Tibial artery (tissue), 4 donors: ENCODE measurements at regions not wholly inside any gene's neighbourhood (a gene's known extent, or its start where the extent isn't known, plus 50 kb on each side); places are given as distances from the start of the nearest gene placed in this dataset.

Source experiments
- DNase-seq, 2 donors: peaks; one replicate each; pipeline ENCODE4 v3.0.0-alpha.2; 2019
- H3K27ac ChIP-seq, 2 donors: fragments of 200-600 bp; sonication (generic) in 1 of 2; 1 replicate in 1 of 2; 2 replicates in 1 of 2; pipeline ENCODE4 v1.5.1; 2018 to 2019; ENCODE audit warnings: mild to moderate bottlenecking in 1 of 2
- H3K27me3 ChIP-seq, 2 donors: fragments of 200-600 bp; sonication (generic) in 1 of 2; one replicate each; pipeline versions ENCODE4 v1.5.1 to v1.6.0; 2016 to 2019
- H3K36me3 ChIP-seq, 3 donors: fragments of 200-600 bp; sonication (generic) in 2 of 3; one replicate each; pipeline ENCODE4 v1.5.1; 2016 to 2019; ENCODE audit warnings: mild to moderate bottlenecking in 2 of 3
- H3K4me1 ChIP-seq, 4 donors: fragments of 200-600 bp; sonication (generic) in 2 of 4; 1 replicate in 3 of 4; 2 replicates in 1 of 4; pipeline ENCODE4 v1.5.1; 2016 to 2019
- H3K4me3 ChIP-seq, 2 donors: fragments of 200-600 bp; sonication (generic) in 1 of 2; 1 replicate in 1 of 2; 2 replicates in 1 of 2; pipeline ENCODE4 v1.5.1; 2018 to 2019; ENCODE audit warnings: mild to moderate bottlenecking in 2 of 2
- H3K9me3 ChIP-seq, 3 donors: fragments of 200-600 bp; sonication (generic) in 1 of 3; one replicate each; pipeline ENCODE4 v1.5.1; 2016 to 2019
- CTCF ChIP-seq, 2 experiments: fragments of 200-600 bp in 1 of 2; fragments of 450-650 bp in 1 of 2; IDR thresholded peaks; one replicate each; pipeline ENCODE4 v1.5.1; 2017 to 2019; ENCODE audit warnings: antibody characterized with exemption in 2 of 2, mild to moderate bottlenecking in 1 of 2, moderate library complexity in 1 of 2
- intact Hi-C: fragments of 100-400 bp; cut with DNase I; formaldehyde crosslinking; loops from one replicate; pipeline ENCODE4 v1.15.0; 2023; ENCODE audit warnings: low total_unique reads

GRCh38 chr5:96258692-96259091 is 174.4 kb downstream of the PCSK1 start:
- intact Hi-C loops: no loop called here
- Histone ChIP-seq H3K36me3 (no peaks in the 10 kb centered on the region), H3K9me3 (no peaks in the 10 kb centered on the region), H3K27ac (peak overlapping the region; percentile 72 to 74), H3K27me3 (no peaks in the 10 kb centered on the region), H3K4me1 (peaks cover 0 to 67% (median 18%) of the 10 kb centered on the region in 4 donors), H3K4me3 (no peak overlapping the region)
- no peak for TF ChIP-seq CTCF (IDR thresholded peaks at IDR 0.05)
- no peak for DNase-seq

GRCh38 chr5:96257904-96258303 is 175.1 kb downstream of the PCSK1 start:
- intact Hi-C loops: no loop called here
- TF ChIP-seq CTCF (IDR thresholded peaks at IDR 0.05): no peak
- no peaks in the 10 kb centered on the region for H3K27me3 ChIP-seq
- H3K4me3 ChIP-seq: no peak overlapping the region
- peak overlapping the region; percentile 3 to 74 for H3K27ac ChIP-seq
- no peak for DNase-seq
- peaks cover 0 to 67% (median 18%) of the 10 kb centered on the region in 4 donors for H3K4me1 ChIP-seq
- H3K9me3 ChIP-seq: no peaks in the 10 kb centered on the region
- H3K36me3 ChIP-seq: no peaks in the 10 kb centered on the region

GRCh38 chr5:96256795-96257470 is 176.1 kb downstream of the PCSK1 start:
- DNase-seq: peak in 1 of 2 donors; percentile 27
- H3K27me3 ChIP-seq: no peaks in the 10 kb centered on the region
- TF ChIP-seq CTCF (IDR thresholded peaks at IDR 0.05): no peak
- H3K36me3 ChIP-seq: no peaks in the 10 kb centered on the region
- H3K9me3 ChIP-seq: no peaks in the 10 kb centered on the region
- peaks cover 0 to 67% (median 18%) of the 10 kb centered on the region in 4 donors for H3K4me1 ChIP-seq
- H3K27ac ChIP-seq: peak overlapping the region; percentile 3 to 74
- H3K4me3 ChIP-seq: no peak overlapping the region
- intact Hi-C loops: no loop called here

GRCh38 chr5:96254980-96255691 is 177.9 kb downstream of the PCSK1 start:
- Histone ChIP-seq H3K27me3 (no peaks in the 10 kb centered on the region), H3K27ac (peak overlapping the region; percentile 74 to 76), H3K9me3 (no peaks in the 10 kb centered on the region), H3K4me3 (peak overlapping the region in 1 of 2 donors; percentile 5), H3K4me1 (peaks cover 0 to 57% (median 15%) of the 10 kb centered on the region in 4 donors), H3K36me3 (no peaks in the 10 kb centered on the region)
- intact Hi-C loops: no loop called here
- no peak for TF ChIP-seq CTCF (IDR thresholded peaks at IDR 0.05)
- peak in 1 of 2 donors; percentile 34 for DNase-seq

- no peaks in the 10 kb centered on the region for H3K36me3 ChIP-seq
- intact Hi-C loops: no loop called here
- H3K27me3 ChIP-seq: no peaks in the 10 kb centered on the region
- no peaks in the 10 kb centered on the region for H3K9me3 ChIP-seq
- DNase-seq: no peak
- no peak overlapping the region for H3K27ac ChIP-seq
- no peak overlapping the region for H3K4me3 ChIP-seq
- peaks cover 0 to 51% (median 7%) of the 10 kb centered on the region in 4 donors for H3K4me1 ChIP-seq
- no peak for TF ChIP-seq CTCF (IDR thresholded peaks at IDR 0.05)
Observed at GRCh38 chr5:96253140-96253539, 179.9 kb downstream of the PCSK1 start.
